HT-29 (cell line): ENCODE measurements at regions not wholly inside any gene's neighbourhood (a gene's known extent, or its start where the extent isn't known, plus 50 kb on each side); places are given as distances from the start of the nearest gene placed in this dataset.
"Not testable (repeated sequence)": the region's sequence is repeated elsewhere in the genome, so short reads cannot be mapped to it uniquely, and the experiment has no call there.

ENCODE experiments used
- DNase-seq: peaks from one replicate; pipeline ENCODE4 v3.0.0-alpha.2; 2015; ENCODE audit warnings: low spot score

DNA sequence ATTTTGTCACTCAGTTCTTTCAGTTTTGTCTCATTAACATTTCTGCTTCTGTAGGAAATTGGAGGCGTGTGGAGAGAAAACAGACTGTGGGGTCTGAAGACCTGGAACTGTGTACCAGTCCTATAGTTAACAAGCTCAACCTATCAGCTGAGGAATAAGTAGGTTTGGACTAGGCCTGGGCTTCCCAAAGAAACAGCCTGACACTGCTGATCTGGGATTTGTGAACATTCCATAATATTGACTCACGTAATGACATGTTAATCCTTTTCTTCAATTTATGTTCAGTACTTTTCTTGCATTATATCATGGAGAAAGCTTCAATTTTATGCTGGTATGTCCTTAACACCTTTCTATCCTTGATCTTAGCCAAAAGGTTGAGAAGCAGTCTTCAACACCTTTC is 181.6 kb upstream of the RORA start:
- no peak for DNase-seq

DNA sequence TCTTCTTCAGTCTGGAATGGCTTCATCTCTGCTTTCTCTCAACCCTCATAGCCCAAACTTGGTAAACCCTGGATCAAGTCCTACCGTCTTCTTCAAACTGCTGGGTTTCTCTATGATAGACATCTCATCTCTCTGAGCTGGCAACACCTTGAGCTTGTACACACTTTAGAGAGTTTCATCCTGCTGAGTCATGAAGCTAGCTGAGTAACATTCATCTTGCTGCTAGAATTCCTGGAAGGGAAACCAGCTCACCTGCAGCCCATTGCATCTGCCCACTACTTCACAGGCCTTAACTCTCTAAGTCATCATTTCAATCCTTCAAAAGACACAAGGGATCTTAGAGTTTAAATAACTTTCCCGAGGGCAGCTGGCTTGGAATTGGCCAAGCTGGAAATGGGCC is 175.5 kb upstream of the RORA start:
- DNase-seq = no peak

DNA sequence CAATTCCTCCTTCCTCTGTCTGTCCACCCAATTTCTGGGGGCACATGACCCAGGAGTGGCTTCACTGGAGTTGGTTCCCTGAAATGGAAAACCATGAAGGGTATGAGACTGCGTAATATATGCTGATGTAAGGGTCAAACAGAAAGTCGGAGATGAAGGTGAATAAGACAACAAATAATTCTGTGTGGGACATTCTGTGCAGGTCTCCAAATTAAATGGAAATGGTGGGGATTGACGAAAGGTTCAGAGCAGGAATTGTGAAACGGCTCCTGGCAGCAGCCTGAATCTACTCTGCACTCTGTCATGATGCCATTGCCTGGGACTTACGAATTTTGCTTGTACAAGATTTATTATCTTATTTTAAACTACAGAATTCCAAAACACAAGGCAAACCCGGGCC is 174.8 kb upstream of the RORA start:
- no peak for DNase-seq

DNA sequence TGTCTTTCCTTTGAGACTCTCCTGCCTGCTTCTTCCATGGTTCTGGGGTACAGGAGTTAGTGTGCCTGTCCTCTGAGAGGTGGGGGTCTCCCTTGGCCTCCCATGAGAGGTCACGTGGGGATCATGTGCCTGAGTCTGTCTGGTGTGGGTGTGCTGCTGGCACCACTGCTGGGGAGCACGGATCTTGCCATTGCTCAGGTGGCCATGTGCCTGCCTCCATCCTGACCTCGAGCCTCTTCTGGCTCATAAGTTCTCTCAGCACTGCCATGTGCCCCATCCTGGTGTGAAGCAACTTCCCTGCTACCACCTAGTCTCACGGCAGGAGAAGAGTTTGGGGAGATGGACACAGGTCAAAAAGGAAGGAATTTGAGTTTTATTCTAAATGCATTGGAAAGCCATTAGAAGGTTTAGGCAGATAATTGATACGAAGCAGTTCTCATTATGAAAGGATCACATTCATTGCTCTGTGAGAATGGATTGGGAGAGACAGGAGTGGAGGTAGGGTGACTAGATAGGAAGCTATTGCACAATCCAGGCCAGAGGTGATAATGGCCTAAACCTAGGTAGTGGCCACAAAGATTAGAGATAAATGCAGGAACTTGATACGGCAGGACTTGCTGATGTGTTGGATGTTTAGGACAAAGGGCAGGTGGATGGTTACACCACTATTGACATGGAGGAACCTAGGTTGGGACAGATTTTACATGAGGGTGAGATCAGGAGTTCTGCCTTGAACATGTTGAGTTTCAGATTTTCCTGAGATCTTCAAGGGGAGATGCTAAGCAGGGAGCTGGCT is 173.0 kb upstream of the RORA start:
- no peak for DNase-seq

DNA sequence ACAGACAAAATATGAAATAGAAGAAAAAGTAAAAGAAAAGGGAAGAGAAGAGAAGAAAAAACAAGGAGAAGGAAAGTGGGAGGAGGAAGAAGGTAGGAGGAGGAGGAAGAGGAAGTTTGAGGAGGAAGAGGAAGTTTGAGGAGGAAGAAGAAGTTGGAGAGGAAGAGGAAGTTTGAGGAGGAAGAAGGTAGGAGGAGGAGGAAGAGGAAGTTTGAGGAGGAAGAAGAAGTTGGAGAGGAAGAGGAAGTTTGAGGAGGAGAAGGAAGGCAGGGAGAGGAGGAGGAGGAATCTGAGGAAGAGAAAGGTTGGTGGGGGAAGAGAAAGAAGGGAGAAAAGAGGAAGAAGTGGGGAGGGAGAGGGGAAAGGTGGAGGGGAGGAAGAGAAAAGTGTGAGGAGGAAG is 169.2 kb upstream of the RORA start:
- DNase-seq = no peak

DNA sequence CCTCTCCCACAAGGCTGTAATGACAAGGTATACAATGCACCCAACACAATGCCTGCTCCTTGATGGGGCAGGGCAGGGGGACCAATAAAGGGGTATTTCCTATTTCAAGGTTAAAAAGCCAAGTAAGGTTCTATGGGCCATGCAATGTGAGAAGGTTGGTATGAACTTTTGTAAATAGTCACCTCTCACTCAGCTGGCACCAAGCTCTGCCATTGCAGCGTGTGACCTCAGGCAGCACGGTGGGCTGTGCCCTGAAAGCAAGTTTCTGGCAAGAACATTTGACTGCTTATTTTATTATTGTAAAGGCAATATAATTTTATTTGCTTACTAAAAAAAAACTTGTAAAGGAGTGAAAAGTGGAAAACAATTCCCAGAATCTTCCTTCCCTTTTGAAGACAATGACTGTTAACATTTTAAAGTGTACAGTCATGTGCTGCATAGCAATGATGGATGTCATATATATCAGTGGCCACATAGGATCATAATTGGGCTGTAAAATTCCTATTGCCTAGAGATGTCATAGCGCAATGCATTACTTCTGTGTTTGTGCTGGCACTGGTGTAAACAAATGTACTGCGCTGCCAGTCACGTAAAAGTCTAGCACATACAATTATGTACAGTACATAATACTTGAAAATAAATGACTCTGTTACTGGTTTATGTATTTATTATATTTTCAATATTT is 167.3 kb upstream of the RORA start:
- no peak for DNase-seq

DNA sequence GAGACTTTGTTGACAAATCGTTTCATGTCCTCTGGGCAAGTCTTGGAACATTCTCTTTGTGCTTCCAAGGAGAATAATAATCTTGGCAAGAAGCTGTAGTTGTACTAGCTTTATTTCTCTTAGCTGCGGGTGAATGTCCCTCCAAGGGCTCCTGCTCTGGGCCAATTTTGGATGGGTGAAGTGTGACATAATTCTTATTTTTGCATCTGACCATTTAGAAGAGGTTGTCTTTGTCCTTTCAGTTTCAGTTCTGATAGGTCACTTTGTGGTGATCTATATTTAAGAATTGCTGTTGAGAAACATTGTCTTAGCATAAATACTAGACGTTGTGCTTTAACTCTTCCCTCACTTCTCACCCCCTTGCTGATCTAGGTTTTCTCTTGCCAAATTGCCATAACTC is 164.8 kb upstream of the RORA start:
- DNase-seq = no peak

DNA sequence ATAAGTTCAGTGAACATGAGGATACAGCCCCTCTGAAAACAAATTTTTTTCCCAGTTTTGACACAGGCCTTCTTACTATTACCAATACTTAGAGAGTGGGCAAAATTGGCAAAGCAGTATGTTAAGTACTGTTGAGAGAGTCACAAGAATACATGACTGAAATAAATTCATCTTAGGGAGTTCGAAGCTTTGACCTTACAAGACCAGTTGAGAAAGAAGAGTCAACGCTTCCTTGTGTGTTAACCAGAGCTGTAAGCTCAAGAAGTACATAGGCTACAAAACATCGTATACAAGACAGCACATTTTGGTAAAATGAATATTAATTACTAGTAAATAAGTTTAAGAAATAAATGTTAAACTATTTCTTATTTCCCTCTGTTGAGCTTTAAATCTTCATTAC is 164.4 kb upstream of the RORA start:
- no peak for DNase-seq

DNA sequence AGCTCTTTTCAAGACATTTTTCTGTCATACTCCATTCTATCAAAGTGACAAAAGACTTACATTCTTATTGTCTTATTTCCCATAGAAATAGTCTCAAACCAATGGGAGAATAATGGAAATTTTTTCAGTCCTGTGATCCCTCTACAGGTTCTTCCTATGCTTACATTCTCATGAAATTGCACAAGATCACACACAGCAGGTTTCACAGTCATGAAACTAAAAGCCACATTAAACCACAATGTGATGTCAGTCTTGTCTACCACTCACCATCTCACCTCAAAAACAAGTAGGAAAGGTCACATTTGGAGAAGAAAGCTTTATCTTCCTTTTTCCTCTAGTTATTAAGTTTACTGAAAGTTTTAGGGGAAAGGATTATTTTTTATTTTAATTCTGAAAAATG is 161.0 kb upstream of the RORA start:
- no peak for DNase-seq

DNA sequence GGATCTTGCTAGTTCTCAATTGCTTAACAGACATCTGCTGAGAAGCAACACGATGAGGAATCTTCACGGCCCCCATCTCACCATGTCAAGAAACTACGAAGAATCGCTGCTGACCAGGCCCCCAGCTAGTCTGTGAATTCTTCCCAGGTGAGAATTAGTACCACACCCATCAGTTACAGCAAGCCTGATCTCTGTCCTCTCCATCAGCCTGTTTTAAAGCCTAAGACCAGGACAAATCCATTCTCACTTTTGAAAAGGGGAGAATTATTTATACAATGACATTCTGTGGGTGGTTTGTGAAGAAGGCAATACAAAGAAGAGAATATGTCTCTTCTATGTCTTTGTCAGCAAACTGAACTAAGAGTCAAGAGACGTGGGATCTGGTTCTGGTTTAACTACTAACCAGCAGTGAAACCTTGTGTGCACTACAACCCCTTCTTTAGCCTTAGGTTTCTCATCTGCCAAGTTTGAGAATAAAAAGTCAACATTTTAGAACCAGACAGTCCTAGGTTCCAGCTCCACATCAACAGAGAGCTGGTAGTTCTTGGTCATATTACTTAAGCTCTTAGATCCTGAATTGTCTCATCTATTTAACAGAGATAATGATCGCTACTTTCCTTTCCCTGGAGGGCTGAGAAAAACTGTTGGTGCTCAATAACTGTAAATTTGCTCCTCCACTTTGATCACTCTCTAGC is 160.4 kb upstream of the RORA start:
- DNase-seq = no peak

DNA sequence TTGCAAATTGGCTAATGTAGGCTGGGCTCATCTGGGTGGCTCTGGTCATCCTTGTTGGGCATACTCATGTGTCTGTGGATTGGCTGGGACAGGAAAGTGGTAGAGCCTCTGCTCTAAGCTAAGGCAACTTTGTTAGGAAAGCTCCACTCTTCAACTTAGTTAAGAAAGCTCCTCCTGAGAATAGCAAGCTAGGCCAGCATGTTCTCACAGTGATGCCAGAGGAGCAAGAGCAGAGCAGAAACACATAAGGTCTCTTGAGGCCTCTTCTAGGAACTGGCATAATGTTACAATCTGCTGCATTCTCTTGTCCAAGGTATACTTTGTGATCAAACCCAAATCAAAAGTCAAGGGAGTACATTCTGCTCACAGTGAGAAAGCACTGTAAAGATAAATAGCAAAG is 158.6 kb upstream of the RORA start:
- DNase-seq = no peak

DNA sequence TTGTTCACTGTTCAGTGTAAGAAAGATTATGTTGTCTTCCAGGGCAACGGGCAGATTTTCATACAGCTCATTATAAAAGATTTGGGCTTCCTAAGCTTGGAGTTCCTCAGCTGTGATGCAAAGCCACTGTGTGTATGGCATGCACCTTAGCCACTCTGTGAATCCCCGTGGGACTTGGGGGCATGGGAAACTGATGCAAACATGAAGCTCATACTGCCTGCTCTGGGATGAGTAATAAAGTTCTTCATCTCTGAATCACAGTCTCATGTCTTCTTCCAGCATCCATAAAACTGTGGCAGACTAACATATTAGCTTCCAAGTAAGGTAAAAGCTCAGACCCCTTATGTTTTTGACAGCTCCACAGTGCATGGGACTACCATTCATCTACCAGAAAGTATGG is 154.3 kb upstream of the RORA start:
- DNase-seq = no peak

DNA sequence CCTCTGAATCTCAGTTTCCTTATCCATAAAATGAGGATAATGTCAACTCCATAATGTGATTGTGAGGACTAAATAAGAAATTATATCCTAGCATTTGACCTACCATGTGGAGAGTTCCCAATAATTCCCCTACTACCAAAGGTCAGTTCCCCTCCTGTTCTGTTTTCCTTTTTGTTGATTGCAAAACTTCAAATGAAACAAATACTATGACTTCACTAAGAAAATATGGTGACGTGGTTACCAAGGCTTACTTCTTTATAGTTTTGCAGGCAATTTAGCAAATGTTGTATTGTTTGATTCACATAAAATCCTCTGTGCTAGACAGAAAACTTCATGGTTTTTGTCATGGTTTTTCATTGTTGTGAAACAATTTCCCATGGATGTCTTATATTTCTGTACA is 153.8 kb upstream of the RORA start:
- no peak for DNase-seq

DNA sequence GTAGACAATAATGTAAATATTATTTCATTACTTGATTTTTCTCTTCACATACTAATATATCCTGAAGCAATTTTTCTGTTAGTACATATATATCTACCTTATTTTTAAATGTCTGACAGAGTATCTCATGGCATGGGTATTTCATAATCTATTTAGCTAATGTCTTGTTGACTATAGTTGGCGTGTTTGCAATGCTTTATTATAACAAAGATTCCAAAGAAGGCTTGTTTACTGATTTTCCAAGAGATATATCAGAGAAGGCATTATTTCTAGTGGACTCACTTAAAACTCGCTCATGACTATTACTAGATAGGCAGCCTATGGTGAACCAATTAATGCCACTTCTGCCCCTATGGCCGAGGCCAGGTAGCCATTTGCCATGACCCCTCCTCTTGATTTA is 152.4 kb upstream of the RORA start:
- DNase-seq = no peak

DNA sequence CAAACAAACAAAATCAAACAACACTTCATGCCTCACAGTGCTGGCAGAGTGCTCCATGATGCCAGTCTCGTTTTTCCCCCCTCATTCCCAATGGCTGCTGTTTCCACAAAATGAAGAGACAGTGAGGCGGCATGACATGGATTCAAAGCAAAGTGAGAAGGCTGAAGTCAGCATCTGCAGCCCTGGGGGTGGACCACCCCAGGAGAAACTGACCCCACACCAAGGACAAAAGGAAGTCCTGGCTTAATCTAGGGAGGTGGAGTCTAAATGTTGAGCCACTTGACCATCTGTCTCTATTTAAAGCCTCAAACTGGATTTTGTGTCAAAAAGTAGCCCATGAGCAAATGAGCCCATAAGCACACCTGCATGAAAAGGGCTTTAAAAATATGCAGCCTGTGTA is 151.2 kb upstream of the RORA start:
- DNase-seq = no peak

DNA sequence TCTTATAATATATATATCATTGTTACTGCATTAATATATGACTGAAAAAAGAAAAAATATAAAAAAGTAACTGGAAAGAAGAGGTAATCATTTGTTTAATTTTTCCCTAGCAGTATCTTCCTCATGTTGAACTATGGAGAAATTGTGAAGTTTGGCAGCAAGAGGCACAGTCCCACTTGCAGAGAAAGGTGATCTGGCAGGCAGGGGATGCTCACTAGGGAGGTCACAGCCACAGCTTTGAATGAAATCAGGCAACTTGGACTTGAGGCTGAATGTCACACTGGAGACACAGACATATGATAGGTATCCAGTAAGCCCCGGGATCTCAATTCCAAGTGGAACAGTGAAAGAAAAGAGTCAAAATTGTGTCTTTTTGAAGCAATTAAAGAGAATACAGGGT is 149.9 kb upstream of the RORA start:
- no peak for DNase-seq

DNA sequence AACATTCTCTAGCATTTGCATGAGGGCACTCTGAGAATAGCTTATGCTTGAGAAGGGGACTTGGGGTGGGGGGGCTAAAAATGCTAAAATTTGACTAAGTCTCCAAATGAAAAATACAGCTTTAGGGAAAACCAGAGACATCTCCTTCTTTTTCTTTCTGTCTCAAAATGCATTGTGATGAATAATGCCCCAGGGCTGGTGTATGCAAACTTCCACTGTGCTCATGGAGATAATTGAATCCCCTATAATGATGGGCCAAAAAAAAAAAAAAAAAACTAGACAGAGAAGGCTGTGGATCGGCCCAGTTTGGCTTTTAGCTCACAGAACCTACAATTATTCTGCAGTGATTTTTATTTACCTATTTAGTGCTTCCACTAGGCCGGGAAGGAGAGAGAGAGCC is 147.9 kb upstream of the RORA start:
- DNase-seq = no peak

DNA sequence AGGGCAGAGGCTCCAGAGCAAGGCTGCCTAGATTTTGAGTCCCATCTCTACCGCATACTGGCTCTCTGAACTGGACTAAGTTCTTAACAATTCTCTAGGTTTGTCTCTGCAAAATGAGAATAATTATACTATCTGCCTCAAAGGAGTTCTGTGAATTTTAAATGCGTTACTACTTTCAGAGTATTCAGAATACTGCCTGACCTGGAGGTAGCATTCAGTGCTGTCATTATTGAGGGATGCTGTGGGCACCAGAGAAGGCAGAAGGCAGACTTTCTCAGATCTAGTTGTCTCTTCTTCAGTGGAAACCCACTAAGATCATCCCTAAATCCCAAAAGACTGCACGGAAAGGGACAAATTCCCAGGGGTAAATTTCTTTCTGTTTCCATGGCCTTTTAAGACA is 147.4 kb upstream of the RORA start:
- no peak for DNase-seq

DNA sequence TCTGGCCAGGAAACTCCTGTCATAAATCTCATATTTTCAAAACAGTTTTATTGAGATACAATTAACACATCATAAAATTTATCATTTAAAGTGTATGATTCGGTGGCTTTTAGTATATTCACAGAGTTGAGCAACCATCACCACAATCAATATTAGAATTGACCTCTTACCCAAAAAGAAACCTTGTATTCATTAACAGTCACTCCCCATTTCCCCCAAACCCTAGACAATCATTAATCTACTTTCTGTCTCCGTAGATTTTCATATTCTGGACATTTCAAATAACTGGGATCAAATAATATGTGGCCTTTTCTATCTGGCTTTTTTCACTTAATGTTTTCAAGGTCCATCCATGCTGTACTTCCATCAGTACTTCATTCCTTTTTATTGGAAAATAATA is 145.7 kb upstream of the RORA start:
- DNase-seq = no peak

DNA sequence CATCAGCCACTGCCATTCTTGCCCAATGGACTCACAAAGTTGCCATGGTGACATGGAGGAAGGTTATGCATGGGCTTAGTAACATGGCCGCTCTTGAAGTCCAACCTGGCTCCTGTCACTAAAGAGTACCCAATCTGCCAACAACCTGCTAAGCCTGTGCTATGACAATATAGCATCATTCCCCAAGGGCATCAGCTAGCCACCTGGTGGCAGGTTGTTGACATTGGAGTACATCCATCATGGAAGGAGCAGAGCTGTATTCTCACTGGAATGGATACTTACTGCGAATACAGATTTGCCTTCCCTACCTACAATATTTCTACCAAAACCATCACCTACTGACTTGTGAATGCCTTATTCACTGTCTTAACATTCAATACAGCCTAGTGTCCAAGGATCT is 138.9 kb upstream of the RORA start:
- peak; percentile 53 for DNase-seq

DNA sequence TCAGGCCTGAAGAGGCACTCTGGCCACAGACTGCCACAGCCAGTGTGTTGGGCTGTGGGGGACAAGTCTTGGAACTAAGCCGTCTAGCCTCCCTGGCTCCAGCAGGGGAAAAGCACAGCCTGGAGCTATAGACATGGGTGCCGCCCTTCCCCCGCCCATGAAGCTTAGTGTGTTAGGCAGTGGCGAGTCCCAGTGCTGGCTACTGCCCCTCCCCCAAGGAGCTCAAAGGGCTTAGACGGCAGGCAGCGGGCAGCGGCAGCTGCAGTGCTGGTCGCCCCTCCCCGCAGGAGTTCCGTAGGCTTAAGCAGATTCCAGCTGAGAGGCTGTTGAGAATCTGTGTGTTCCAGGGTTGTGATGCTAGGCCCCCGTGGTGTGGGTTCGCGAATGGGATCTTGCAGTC is 135.8 kb upstream of the RORA start:
- DNase-seq = no peak

DNA sequence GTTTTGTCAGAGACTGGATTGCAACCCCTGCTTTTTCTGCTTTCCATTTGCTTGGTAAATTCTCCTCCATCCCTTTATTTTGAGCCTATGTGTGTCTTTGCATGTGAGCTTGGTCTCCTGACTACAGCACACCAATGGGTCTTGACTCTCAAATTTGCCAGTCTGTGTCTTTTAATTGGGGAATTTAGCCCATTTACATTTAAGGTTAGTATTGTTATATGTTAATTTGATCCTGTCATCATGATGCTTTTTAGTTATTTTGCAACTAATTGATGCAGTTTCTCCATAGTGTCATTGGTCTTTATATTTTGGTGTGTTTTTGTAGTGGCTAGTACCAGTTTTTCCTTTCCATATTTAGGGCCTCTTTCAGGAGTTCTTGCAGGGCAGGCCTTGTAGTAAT is 133.8 kb upstream of the RORA start:
- DNase-seq = not testable (repeated sequence)

DNA sequence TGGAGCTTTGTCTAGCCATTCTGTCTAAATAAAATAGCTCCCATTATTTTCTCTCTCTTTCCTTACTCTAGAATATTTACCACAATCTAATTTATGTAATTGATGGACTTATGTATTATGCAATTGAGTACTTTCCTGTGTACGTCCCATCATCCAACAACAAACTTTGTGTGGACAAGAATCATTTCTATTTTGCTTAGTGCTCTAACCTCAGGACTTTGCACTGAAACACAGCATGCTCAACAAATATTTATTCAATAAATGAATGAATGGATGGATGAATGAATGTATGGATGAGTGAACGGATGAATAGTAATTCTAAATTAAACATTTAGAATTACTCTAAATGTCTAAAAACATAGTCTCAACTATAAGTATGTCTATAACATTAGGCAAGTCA is 115.2 kb upstream of the RORA start:
- no peak for DNase-seq
